ENCODE measurements at regions not wholly inside any gene's neighbourhood (a gene's known extent, or its start where the extent isn't known, plus 50 kb on each side); places are given as distances from the start of the nearest gene placed in this dataset.

DNA sequence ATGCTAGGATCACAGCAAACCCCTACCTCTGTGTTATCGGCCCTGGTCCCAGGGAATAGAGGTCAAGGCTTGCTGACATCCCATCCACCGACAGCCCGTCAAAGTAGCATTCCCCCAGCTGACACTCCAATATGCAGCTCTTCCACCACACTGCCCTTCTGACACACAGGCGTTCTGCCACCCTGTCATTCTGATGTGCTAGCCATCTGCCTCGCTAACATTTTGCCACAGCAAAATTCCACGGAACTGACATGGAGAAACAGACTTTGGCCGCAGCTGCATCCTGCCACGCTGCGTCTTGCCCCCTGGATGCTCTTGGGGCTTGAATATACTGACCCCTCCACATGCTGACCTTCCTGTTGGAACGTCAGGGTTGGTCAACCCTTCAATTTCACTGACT is 163.2 kb upstream of the CSF3R start:
- POLR2A ChIA-PET (ENCODE audit: partially characterized antibody) = no interaction called here
- Histone ChIP-seq H3K27ac (ENCODE audit: low read depth, low read length) (no peak overlapping the region), H3K27me3 (replicated peaks in 1 of 4; ENCODE audit: control insufficient read depth in 3 of 4, extremely low read depth in 1 of 4, insufficient read depth in 3 of 4, low read length in 3 of 4) (no peaks in the 10 kb centered on the region), H3K18ac (ENCODE audit: extremely low read depth, low read length) (no peak overlapping the region), H3K4me2 (ENCODE audit: insufficient read depth in 1 of 2, low read depth in 2 of 2, low read length in 2 of 2) (no peak overlapping the region), H2BK15ac (ENCODE audit: low read length) (no peak overlapping the region), H3K23me2 (ENCODE audit: low read depth, low read length) (no peaks in the 10 kb centered on the region), H3K9ac (replicated peaks in 1 of 4; ENCODE audit: extremely low read depth in 1 of 4, low read depth in 3 of 4, low read length in 3 of 4) (no peak overlapping the region), H3K4me1 (replicated peaks in 1 of 4; ENCODE audit: control insufficient read depth in 3 of 4, insufficient read depth in 4 of 4, low read length in 3 of 4) (peaks cover 0 to 3% (median 3%) of the 10 kb centered on the region in 4 experiments; a peak in 3 of 7 replicates), H2AK5ac (ENCODE audit: low read depth, low read length) (no peak overlapping the region), H3K14ac (ENCODE audit: insufficient read length) (no peak overlapping the region), H4K20me1 (replicated peaks in 1 of 2; ENCODE audit: control insufficient read depth in 1 of 2, insufficient read depth in 2 of 2, low read length in 2 of 2) (no peaks in the 10 kb centered on the region), H3K4me3 (ENCODE audit: extremely low read depth in 1 of 4, insufficient read depth in 2 of 4, low read depth in 3 of 4, low read length in 4 of 4) (no peak overlapping the region), H3K23ac (ENCODE audit: insufficient read length) (no peak overlapping the region), H3K36me3 (ENCODE audit: control insufficient read depth in 2 of 4, insufficient read depth in 4 of 4, low read length in 3 of 4) (no peaks in the 10 kb centered on the region), H3K4ac (replicated peaks; ENCODE audit: insufficient read length, low read depth, low read length) (no peak overlapping the region), H2BK20ac (ENCODE audit: low read length) (no peak overlapping the region; the same call in 1 of the 2 replicates), H4K5ac (ENCODE audit: insufficient read length, low read depth, low read length) (no peak overlapping the region), H2BK5ac (ENCODE audit: low read depth, low read length) (no peak overlapping the region; the same call in 1 of the 2 replicates), H4K8ac (ENCODE audit: extremely low read depth, insufficient read depth, low read length) (no peak overlapping the region), H3K79me2 (ENCODE audit: control insufficient read depth in 1 of 2, insufficient read depth in 2 of 2, low read length in 2 of 2) (no peaks in the 10 kb centered on the region), H4K91ac (replicated peaks; ENCODE audit: insufficient read length, low read length) (no peak overlapping the region), H2BK120ac (replicated peaks; ENCODE audit: low read depth, low read length) (no peak overlapping the region), H3K56ac (replicated peaks; ENCODE audit: insufficient read length, low read depth, low read length) (no peak overlapping the region), H3K9me3 (ENCODE audit: insufficient read depth in 2 of 2, low read depth in 1 of 2, low read length in 1 of 2) (no peaks in the 10 kb centered on the region), H2BK12ac (ENCODE audit: low read depth, low read length) (no peak overlapping the region), H3K79me1 (ENCODE audit: low read depth, low read length) (no peaks in the 10 kb centered on the region), H2AFZ (ENCODE audit: low read length) (no peak overlapping the region)
- WGBS, 2 experiments (ENCODE audit: extremely low coverage in 1 of 2, insufficient coverage in 1 of 2, insufficient read length in 1 of 2, insufficient replicate concordance in 2 of 2, low coverage in 1 of 2, low lambda C conversion rate in 2 of 2, missing lambda C conversion rate in 1 of 2) = 93% methylated on average over 10 of the region's 10 CpGs; no CpG with 5 or more reads in 1 of the 2 experiments
- no peak for FAIRE-seq
- TF ChIP-seq EP300 (IDR thresholded peaks at IDR 0.05; ENCODE audit: borderline replicate concordance in 1 of 2, low read depth in 2 of 2, low read length in 2 of 2) (no peak), KDM4A (IDR thresholded peaks at IDR 0.05; ENCODE audit: low read depth, low read length, severe bottlenecking) (no peak), CHD1 (IDR thresholded peaks at IDR 0.05; ENCODE audit: low read depth, low read length) (no peak), HDAC6 (IDR thresholded peaks at IDR 0.05; ENCODE audit: low read depth, low read length) (no peak), BACH1 (IDR thresholded peaks at IDR 0.05; ENCODE audit: low read length) (no peak), EGR1 (IDR thresholded peaks at IDR 0.05; ENCODE audit: borderline replicate concordance, low read depth, low read length) (no peak), CREB1 (IDR thresholded peaks at IDR 0.05) (no peak), POLR2AphosphoS5 (IDR thresholded peaks at IDR 0.05; ENCODE audit: low read depth, low read length) (no peak)
- TF ChIP-seq, protein P1, sequence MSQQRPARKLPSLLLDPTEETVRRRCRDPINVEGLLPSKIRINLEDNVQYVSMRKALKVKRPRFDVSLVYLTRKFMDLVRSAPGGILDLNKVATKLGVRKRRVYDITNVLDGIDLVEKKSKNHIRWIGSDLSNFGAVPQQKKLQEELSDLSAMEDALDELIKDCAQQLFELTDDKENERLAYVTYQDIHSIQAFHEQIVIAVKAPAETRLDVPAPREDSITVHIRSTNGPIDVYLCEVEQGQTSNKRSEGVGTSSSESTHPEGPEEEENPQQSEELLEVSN (IDR thresholded peaks at IDR 0.05) = no peak
- no peak for DNase-seq (ENCODE audit: low read depth in 1 of 2, low spot score in 2 of 2)
- CTCF ChIA-PET (ENCODE audit: partially characterized antibody) = interaction anchor here (1.4 to 19.8 kb wide), 4 partner anchors 10 to 70 kb away, joined by 3 to 303 read pairs (median 8); no protein-coding TSS in a partner anchor

Data from H1 (cell line).